ENCODE measurements at regions not wholly inside any gene's neighbourhood (a gene's known extent, or its start where the extent isn't known, plus 50 kb on each side); places are given as distances from the start of the nearest gene placed in this dataset.

DNA sequence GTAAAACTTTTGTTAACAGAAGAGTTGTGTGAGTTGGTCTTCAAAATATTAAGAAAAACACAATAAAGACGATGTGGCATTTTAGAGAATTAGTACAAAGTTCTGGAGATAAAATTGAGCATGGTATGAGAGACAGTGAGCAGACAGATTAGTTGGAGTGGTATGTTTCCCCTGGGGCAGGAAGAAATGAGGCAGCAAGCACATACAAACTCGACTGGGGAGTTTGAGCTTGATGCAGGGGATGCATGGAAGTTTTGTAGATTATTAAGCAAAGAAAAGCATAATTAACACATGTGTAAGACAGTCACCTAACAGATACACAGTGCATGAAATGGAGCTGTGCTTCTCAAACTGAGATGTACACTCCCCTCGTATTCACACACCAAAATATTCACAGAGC, 58.1 kb upstream of the IL2 start:
- in situ Hi-C loops (cut with HindIII; ENCODE audit: low sequenced_read_pairs): loop anchor here (5.0 kb wide), 1 partner anchor 57 kb away; the partner anchor contains the start of gene IL2

- in situ Hi-C loops (cut with HindIII; ENCODE audit: low sequenced_read_pairs): loop anchor here (5.0 kb wide), 1 partner anchor 55 kb away; the partner anchor contains the start of gene IL2
Observed at GRCh38 chr4:122512430-122512829, 55.9 kb upstream of the IL2 start.

DNA sequence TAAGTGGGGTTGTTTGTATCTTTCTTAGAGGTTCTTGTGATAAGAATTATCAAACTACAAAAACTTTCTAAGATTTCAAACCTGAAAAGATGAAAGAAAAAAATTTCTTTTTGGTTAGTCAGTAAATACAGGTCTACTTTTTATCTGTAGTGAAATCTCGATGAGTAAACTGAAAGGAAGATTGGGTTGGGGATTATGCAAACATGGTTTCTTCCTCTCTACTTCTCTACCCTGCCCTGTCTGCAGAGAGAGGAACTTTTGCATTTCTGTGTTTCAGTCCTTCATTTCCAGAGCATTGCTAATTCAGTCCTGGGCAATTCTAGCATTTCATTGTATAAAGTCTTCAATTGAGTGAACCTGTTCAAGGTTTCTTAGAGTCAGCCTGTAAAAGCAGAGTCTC, 51.6 kb upstream of the IL2 start:
- in situ Hi-C loops (cut with HindIII; ENCODE audit: low sequenced_read_pairs): no loop called here
